GM18868 (cell line): ENCODE measurements at regions not wholly inside any gene's neighbourhood (a gene's known extent, or its start where the extent isn't known, plus 50 kb on each side); places are given as distances from the start of the nearest gene placed in this dataset.

Source experiments
- ATAC-seq: cut with Tn5 transposase; IDR thresholded peaks from one replicate; pipeline ENCODE4 v1.9.1; 2021; ENCODE audit warnings: mild to moderate bottlenecking, moderate library complexity; ENCODE audit not compliant: unreplicated experiment

DNA sequence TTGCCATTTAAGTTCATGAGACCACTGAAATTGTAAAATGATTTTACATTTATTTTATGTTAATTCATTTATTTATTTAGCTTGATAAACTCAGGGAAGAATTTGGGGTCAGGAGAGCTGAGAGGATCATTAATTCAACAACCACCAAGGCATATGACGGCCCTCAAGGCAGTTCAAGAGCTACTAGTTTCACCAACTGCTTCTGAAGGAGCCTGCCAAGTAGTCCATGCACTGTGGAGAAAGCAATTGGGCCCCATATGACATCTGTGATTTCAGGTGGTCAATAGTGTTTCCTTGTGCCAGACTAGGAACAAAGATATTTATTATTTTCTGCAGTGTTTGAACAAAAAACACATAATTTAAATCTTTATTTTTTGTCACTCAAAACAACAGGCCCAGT is 236.4 kb downstream of the CASP12 start:
- ATAC-seq, result no peak

GRCh38 chr11:104661471-104661870 is 236.8 kb downstream of the CASP12 start:
- ATAC-seq, result no peak

- no peak for ATAC-seq
Measured at GRCh38 chr11:104658177-104658576, 240.1 kb downstream of the CASP12 start.

- ATAC-seq, result no peak
Measured at GRCh38 chr11:104657083-104657482, 241.2 kb downstream of the CASP12 start.

- no peak for ATAC-seq
Measured at GRCh38 chr11:104655066-104655465, 243.2 kb downstream of the CASP12 start.

DNA sequence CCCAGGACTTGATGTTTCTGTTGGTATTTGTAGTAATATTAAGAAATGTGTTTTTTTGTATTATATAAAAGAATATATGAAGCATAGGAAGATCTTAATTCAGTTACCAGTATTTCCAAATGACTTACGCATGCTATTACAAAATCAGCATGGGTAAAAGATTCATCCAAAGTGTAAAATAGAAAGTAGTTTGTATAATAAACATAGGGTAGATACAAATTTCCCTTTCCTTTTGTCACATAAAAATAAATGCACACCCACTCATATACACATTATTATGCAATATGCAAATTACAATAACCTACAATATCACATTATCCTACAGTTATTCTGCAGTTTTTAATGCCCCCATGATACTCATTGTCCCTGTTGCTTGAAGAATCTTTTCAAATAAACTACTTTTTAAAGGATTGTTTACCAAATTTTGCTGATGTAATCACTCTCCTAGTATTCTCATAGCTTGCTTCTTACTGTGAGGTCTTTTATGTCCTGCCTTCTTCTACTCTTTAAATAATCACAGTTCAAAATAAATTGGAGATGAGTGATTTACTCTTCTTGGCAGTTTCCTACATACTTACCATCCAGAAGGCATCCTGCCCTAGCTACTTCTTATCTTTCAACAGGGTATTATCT is 244.0 kb downstream of the CASP12 start:
- ATAC-seq, result no peak

DNA sequence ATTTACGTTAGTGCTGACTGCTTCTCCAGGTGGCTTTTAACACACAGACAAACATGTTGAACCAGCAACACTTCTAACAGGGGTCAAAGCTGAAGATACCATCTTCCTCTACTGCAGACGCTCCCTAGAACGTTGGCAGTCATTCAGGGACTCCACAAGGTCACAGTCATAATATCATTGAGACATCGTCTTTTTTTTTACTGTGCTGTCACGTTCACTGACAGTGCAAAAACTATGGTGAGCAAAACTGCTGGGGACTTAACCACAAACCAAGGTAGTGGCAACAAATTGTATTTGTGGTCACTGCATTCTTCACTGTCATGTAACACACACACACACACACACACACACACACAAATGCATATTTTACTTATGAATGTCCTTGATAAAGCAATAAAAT is 244.9 kb downstream of the CASP12 start:
- ATAC-seq, result no peak

DNA sequence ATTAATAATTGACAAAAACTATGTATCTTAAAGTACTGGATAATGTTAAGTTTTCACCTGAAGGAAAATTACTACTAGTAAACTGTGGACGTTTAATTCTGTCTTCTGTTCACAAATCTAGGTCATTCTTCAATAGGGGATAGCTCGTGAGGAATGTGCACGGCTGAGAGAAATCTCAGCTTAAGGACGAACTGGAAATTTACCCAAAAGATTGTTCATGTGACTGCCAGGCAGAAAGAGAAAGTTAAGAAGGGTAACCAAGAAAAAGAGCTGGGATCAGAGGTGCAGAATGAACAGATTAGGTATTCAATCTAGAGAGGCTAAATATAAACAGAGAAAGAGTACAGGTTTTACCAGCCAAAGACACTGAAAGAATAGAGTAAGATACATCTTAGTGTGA is 245.3 kb downstream of the CASP12 start:
- no peak for ATAC-seq

DNA sequence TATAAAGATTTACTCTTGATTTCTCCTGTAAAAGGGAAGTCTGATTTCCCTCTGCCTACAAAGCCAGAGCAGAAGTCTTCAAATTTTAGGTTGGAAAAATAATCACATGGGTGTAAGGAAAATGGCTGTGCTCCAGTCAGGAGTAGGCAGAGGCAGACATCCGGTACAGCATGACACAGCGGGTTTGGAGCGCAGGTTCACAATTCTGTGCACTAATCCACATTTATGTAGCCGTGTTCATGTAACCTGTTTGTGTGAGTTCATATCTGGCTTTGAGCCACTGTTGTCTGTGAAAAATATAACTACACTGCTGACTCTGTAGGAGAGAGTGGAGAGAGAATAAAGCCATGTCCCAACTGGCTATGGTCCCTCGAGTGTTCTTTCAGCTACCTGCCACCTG is 248.0 kb downstream of the CASP12 start:
- no peak for ATAC-seq

GRCh38 chr11:104649002-104649401 is 249.3 kb downstream of the CASP12 start:
- ATAC-seq, result no peak

GRCh38 chr11:104645261-104646222 is 252.7 kb downstream of the CASP12 start:
- no peak for ATAC-seq

DNA sequence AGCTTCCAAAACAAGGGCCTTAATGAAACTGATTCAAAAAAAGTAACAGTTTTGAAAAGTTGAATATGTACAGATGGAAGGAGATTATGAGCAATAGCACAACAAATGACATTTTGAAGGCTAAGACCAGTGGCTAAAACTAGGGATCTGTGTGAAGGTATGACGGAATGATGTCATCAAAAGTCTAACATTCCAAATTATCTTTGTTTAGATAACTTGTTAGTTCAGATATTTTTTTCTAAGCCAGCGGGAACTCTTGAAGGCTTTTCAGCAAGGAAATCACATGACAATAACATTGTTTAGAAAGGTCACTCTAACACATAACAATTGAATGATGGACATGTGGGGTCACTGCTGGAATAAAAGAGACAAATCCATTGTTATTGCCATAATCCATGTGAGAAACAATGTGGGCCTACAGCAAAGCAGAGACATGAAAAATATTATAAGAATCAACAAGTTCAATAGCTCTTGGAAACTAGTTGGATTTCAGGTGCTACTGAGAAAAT is 260.5 kb downstream of the CASP12 start:
- ATAC-seq, result no peak

- ATAC-seq, result no peak
Measured at GRCh38 chr11:104633226-104633625, 265.0 kb downstream of the CASP12 start.

DNA sequence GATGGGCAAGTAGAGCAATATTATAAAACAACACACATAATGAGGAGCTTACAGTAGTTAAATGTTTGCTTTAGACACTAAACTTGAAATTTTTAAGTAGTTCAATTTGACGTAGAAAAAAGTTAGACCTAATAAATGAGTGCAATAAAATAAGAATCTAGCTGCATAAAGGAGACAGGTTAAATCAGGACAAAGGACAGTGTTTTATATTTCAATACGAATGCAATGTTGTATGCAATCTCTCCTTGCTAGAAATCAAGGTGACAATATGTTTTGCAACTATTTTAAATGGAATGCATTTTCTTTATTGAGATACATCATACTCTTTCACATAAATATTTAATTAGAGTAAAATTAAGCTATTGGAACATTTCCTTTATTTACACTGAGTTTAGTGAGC is 267.9 kb downstream of the CASP12 start:
- no peak for ATAC-seq

GRCh38 chr11:104625246-104625645 is 273.0 kb downstream of the CASP12 start:
- no peak for ATAC-seq

DNA sequence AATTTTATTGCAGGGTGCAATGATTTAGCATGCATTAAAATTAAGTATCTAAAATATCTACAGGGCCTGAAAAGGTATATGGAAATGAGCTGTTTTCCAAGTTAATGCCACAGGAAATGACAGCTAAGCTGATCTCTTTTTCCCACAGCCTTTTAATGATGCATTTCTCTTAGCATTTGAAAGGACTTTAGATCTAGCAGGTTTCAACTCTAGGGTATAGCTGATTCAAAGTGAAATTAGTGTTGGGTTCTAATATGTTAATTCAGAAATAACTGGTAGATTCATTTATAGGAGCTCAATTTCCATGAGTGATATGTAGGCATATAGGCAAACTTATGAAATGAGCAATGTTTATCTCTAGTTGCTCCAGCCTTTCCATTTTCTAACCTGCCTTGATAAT is 274.2 kb downstream of the CASP12 start:
- no peak for ATAC-seq

- ATAC-seq, result no peak
Measured at GRCh38 chr11:104623518-104623917, 274.7 kb downstream of the CASP12 start.

- no peak for ATAC-seq
Measured at GRCh38 chr11:104620991-104621390, 277.3 kb downstream of the CASP12 start.

DNA sequence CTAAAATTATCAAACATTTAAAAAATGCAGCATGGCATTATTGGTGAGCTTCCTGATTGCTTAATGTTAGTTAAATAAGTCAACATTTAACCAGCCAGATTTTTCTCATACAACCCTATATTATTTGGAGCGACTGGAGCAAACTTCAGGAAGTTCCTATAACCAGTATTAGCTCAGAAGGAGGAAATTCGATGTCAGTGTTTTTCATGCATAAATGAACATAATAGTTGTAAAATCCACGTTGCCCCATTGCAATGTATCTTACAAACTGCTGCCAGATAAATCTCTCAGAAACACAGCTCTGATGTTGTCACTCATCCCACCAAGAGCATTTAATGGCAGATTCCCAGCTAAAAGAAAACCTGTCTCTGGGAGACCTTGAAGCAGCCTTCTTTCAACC is 278.5 kb downstream of the CASP12 start:
- ATAC-seq, result no peak

- ATAC-seq, result no peak
Measured at GRCh38 chr11:104618954-104619353, 279.3 kb downstream of the CASP12 start.

DNA sequence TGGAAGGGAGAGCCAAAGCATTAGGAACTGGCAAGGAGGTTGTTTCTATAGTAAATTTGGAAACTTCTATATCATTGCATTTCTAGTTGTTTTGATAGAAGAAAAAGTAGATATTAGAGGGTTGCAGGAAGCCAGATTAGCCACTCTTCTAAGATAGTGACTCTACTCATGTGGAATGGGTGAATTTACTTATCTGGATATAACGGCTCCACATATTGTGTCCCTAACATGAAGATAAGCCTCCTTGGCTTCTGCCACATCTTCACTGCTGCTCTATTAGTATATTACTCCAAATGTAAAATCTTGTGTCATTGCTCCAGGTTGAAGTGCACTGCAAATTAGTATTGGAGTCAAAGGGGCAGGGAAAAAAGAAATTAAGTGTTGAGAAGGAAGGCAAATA is 283.3 kb downstream of the CASP12 start:
- no peak for ATAC-seq

DNA sequence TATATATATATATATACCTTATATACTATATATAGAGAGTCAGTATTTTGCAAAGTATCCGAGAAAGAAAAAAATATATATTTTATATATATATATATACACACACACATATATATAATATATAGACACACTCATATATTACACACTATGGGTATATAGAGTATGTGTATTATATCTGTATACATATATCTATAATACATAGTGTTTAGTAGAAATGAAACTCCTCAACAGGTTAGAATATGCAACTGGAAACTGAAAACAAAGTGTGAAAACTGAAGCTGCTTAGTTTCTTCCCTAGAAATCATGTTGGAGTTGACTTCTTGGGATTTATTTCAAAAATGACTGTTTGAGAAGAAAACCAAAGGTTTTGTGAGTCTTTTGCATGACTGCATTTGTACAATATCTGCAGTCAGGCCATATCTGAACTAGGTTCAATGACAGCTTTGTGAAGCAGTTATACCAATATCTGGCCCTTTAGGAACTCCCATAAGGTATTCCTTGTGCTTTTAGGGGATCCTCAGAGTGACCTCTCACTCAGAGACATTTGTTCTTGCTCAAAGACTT is 284.1 kb downstream of the CASP12 start:
- ATAC-seq, result no peak
